Right cardiac atrium (tissue), 5 donors: ENCODE measurements at regions not wholly inside any gene's neighbourhood (a gene's known extent, or its start where the extent isn't known, plus 50 kb on each side); places are given as distances from the start of the nearest gene placed in this dataset.

Source experiments
- ATAC-seq, 2 donors: fragments of 200-7000 bp; cut with Tn5 transposase; one replicate each; pipeline versions ENCODE4 v1.8.0 to v1.9.1; 2020; ENCODE audit warnings: moderate library complexity in 2 of 2, mild to moderate bottlenecking in 1 of 2
- DNase-seq, 3 donors: peaks; one replicate each; pipeline ENCODE4 v3.0.0-alpha.2; 2020
- H3K27ac ChIP-seq: one replicate; pipeline ENCODE4 v1.5.1; 2013; ENCODE audit warnings: mild to moderate bottlenecking, low read length, control low read depth, moderate library complexity
- H3K27me3 ChIP-seq: one replicate; pipeline ENCODE4 v1.6.1; 2013; ENCODE audit not compliant: control insufficient read depth, insufficient read depth
- H3K4me1 ChIP-seq: one replicate; pipeline ENCODE4 v1.6.1; 2013; ENCODE audit warnings: low read length; ENCODE audit not compliant: control insufficient read depth, insufficient read depth
- H3K4me3 ChIP-seq: one replicate; pipeline ENCODE4 v1.5.1; 2013; ENCODE audit warnings: low read length, control low read depth
- H3K9me3 ChIP-seq: one replicate; pipeline ENCODE4 v1.6.1; 2013; ENCODE audit warnings: low read length; ENCODE audit not compliant: control insufficient read depth
- WGBS: extraction: QIAGEN DNeasy Blood & Tissue Kit; methylation state at CpG from one replicate; pipeline ENCODE4 v1.1.7; 2013; 5-methylcytosine and 5-hydroxymethylcytosine counted together
- intact Hi-C, 4 donors: fragments of 100-400 bp; cut with DNase I; formaldehyde crosslinking; loops; one replicate each; pipeline versions ENCODE4 v1.11.0 to v1.14.0; 2022 to 2023
- donor health status: healthy with polysubstance abuse.
- donor health status: DM: no; HTN: yes; CAD: no.
- donor health status: DM: no; HTN: no; CAD: no.
- donor health status: DM: no; HTN: yes; CAD: no; lungs with severe emphysema.
- donor health status: DM: yes; HTN: yes; CAD: no.

DNA sequence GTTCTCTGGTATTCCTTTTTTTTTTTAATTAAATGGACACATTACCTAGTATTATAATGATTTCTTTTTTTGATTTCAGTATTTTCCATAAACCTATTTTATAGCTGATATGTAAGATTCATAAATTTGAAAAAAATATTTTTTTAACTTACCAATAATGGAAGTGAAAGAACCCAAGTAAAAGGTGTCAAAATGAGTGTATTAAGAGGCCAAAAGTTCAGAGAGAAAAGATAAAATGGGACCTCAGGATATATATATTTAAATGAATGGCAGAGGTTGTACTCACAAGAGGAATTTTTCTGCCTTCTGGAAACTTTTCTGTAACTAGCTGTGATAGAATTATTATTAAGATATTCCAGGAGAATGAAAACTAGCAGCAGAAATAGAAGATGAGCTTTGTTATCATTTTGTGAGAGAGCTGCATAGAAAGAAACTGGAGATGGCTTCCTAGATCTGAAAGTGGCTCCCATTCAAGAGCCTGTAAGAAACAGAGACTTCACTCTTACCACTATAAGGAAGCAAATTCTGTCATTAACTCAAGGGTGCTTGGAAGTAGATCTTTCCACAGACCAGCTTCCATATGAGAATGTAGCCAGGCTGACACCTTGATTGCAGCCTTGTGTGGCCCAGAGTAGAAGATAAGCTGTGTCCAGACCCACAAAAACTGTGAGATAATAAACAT is 91.7 kb downstream of the MRPS30 start:
- Histone ChIP-seq H3K4me1 (no peaks in the 10 kb centered on the region), H3K9me3 (no peaks in the 10 kb centered on the region), H3K4me3 (no peak overlapping the region), H3K27ac (no peak overlapping the region), H3K27me3 (no peaks in the 10 kb centered on the region)
- intact Hi-C loops, result no loop called here
- ATAC-seq (no peak), DNase-seq (no peak)

DNA sequence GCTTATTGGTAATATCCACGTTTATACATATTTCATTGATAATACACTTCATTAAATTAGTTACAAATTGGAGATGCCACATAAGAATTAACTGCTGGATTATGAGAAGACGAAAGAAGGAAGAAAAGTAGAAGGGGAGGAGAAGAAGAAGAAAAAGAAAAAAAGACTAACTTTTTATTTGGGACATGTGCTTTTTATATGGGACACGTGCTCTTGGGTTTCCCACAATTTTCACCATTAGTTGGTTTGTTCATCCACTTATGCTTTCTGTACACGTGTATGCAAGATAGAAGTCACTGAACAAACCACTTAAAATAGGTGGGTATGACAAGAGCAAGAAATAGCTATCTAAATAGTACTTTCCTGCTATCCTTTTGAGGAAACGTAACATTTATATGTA is 98.6 kb downstream of the MRPS30 start:
- intact Hi-C loops, result no loop called here
- 57% methylated on average over 5 of the region's 5 CpGs for WGBS
- no peaks in the 10 kb centered on the region for H3K9me3 ChIP-seq
- no peak for ATAC-seq
- no peak overlapping the region for H3K4me3 ChIP-seq
- H3K4me1 ChIP-seq, result no peaks in the 10 kb centered on the region
- DNase-seq, result no peak
- H3K27me3 ChIP-seq, result no peaks in the 10 kb centered on the region
- H3K27ac ChIP-seq, result no peak overlapping the region

DNA sequence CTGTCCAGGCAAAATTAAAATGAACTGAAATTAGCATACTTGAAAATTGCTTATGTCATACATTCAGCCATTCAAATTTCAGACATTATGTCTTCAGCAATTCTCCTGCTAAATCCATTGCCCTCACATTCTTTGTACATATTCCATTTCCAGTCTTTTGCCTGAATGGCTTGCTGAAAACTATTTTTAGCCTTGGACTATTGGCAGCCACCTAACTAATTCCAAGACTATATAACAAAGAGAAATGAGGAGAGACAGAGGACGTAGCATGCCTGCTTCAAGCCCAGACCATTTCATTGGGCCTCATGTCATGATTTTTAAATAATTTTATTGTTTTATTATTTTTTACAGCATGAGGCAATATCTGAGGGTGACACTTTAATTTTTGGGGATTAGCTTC is 100.3 kb downstream of the MRPS30 start:
- ATAC-seq, result no peak

DNA sequence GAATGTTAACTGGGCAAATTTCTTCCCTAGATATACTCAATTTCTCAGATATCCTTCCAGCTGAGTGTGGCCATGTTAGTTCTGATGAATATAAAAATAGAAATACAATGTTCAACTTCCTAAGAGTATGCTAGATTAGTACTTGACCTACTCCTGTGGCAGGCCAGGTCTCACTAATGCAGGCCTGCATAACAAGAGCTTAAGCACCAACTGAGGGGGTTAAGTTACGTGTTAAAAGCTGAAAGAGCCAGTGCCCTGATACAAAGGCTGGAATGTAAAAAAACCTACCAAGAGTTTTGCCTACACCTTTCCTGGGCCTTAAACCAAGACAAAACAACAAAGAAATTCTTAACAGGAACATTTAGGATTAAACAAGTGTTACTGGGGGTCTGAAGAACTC is 102.8 kb downstream of the MRPS30 start:
- intact Hi-C loops, result no loop called here
- no peak for ATAC-seq
- WGBS, result 67% methylated on average over 1 of the region's 1 CpG
- Histone ChIP-seq H3K27me3 (no peaks in the 10 kb centered on the region), H3K4me1 (no peaks in the 10 kb centered on the region), H3K27ac (no peak overlapping the region), H3K9me3 (no peaks in the 10 kb centered on the region), H3K4me3 (no peak overlapping the region)
- no peak for DNase-seq

More for the DNA sequence above, 100.3 kb downstream of the MRPS30 start:
- 26% methylated on average over 1 of the region's 1 CpG for WGBS
- DNase-seq, result no peak
- H3K27me3 ChIP-seq, result no peaks in the 10 kb centered on the region
- H3K4me3 ChIP-seq, result no peak overlapping the region
- H3K27ac ChIP-seq, result no peak overlapping the region
- H3K4me1 ChIP-seq, result no peaks in the 10 kb centered on the region
- no peaks in the 10 kb centered on the region for H3K9me3 ChIP-seq
- intact Hi-C loops, result no loop called here

DNA sequence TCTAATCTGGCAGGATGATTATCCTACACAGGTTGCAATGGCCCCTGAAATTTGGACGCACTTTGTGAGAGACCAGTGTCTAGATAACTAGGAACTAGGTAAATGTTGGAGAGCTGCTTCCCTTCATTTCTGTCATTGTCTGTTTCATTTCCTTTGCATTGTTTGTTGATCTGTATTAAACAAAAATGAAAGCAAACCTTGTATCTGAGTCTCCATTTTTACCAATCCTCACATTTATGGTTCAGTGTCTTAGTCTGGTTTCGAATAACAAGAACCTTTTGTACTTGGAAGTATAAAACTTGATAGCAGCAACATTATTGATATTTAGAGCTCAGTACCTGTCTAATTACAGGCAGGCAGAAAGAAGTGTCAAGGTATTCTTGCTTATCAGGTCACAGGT is 105.5 kb downstream of the MRPS30 start:
- Histone ChIP-seq H3K27me3 (no peaks in the 10 kb centered on the region), H3K27ac (no peak overlapping the region), H3K9me3 (no peaks in the 10 kb centered on the region), H3K4me3 (no peak overlapping the region), H3K4me1 (no peaks in the 10 kb centered on the region)
- DNase-seq (no peak), ATAC-seq (no peak)
- WGBS, result 73% methylated on average over 2 of the region's 2 CpGs
- intact Hi-C loops, result no loop called here

DNA sequence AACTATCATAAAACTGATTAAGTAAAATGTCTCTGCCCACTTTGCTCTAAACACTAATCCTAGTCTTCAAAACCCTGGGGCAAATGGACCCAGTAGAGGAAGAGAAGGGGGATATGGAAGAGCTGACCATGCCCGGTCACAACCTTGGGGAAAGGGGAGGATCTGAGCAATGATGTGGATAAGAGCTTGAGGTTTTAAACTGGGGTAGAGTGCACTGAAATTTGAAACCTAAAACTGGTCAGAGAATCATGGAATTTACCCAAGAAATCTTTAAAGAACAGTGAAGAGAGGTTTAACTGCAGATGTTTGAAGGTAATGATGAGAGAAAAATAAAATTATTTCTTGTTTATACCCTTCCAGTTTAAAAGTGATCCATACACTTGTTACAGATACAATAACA is 110.8 kb downstream of the MRPS30 start:
- Histone ChIP-seq H3K9me3 (no peaks in the 10 kb centered on the region), H3K27me3 (no peaks in the 10 kb centered on the region), H3K4me1 (no peaks in the 10 kb centered on the region), H3K4me3 (no peak overlapping the region), H3K27ac (no peak overlapping the region)
- WGBS, result 62% methylated on average over 1 of the region's 1 CpG
- DNase-seq (no peak), ATAC-seq (no peak)
- intact Hi-C loops, result no loop called here

DNA sequence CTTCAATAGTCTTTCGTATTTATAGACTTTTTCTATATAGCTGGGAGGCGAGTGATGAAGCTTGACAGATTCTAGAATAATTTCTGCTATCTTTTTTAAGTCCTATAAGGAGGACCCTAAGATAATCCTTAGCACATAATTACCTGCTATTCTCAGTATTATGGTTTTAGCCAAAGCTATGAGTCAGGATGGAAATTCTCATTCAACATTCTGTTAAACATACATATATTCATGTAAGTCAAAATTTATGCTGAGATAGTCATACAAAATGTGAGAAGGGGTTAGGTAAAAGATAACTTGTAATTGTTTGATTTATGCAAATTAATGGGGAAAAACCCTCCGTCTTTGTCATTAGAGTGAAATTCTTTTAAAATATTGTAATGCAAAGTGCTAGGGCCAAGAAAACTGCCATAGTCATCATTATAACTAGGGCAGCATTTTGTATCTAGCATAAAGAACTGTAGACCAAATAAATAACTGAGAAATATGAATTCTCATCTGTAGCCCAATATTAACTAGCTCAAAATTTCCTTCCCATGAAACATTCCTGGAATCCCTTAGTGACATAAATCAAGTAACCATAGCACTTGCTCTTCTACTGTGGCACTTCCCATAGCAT is 118.5 kb downstream of the MRPS30 start:
- Histone ChIP-seq H3K27me3 (no peaks in the 10 kb centered on the region), H3K4me3 (no peak overlapping the region), H3K9me3 (no peaks in the 10 kb centered on the region), H3K4me1 (no peaks in the 10 kb centered on the region), H3K27ac (no peak overlapping the region)
- intact Hi-C loops, result no loop called here
- no peak for DNase-seq
- WGBS, result 83% methylated on average over 3 of the region's 3 CpGs
- no peak for ATAC-seq

DNA sequence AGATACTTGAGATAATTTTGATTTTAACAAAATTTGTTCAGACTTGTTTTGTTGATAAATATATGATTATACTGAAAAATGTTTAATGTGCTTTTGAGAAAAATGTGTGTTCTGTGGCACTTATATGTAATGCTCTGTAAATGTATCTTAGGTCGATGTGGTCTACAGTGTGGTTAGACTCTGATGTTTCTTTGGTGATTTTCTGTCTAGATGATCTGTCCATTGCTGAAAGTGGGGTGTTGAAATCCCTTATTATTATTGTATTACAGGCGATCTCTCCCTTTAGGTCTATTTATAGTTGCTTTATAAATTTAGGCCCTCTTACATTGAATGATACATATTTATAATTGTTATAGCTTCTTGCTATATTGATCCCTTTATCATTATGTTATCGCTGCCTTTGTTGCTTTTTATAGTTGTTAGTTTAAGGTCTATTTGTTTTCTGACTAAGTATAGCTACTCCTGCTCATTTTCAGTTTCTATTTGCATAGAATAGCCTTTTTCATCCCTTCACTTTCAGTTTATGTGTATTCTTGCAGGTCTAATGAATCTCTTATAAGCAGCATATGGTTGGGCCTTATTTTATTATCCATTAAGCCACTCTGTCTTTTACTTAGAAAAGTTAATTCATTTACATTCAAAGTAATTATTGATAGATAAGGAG is 124.3 kb downstream of the MRPS30 start:
- DNase-seq (no peak), ATAC-seq (no peak)
- 86% methylated on average over 3 of the region's 3 CpGs for WGBS
- no peaks in the 10 kb centered on the region for H3K9me3 ChIP-seq
- H3K27ac ChIP-seq, result no peak overlapping the region
- intact Hi-C loops, result no loop called here
- H3K4me3 ChIP-seq, result no peak overlapping the region
- H3K27me3 ChIP-seq, result no peaks in the 10 kb centered on the region
- H3K4me1 ChIP-seq, result no peaks in the 10 kb centered on the region

DNA sequence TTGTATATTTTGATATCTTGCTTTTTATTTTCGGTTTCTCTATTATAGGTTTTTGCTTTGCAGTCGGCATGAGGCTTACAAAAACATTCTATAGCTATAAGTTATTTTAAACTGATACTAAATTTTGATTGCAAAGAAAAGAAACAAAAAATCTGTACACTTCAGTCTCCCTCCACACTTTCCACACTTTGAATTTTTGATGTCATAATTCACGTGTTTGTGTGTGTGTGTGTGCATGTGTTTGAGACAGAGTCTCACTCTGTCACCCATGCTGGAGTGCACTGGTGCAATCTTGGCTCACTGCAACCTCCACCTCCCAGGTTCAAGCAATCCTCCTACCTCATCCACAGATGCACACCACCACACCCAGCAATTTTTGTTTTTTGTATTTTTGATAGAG is 124.9 kb downstream of the MRPS30 start:
- H3K27me3 ChIP-seq, result no peaks in the 10 kb centered on the region
- DNase-seq, result no peak
- no peaks in the 10 kb centered on the region for H3K9me3 ChIP-seq
- 76% methylated on average over 3 of the region's 3 CpGs for WGBS
- ATAC-seq, result no peak
- no peaks in the 10 kb centered on the region for H3K4me1 ChIP-seq
- no peak overlapping the region for H3K4me3 ChIP-seq
- no peak overlapping the region for H3K27ac ChIP-seq
- intact Hi-C loops, result no loop called here

DNA sequence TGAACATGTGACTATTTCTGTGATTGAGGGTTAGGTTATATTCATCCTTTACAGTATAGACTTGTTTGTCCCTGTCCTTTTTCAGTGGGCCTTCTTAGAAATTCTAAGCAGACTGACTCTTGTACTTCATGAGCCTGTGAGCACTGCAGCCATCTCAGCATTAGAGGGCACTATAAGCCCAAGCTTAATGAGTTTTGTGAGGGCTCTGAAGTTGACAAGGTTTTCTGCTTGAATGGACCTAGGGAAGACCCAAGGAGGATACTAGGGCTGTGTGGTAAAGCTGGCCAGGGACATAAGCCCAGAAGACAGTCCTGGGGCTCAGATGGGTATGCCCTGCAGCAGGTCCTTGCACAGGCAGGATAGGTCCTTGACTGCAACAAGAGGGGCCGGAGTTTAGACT is 126.5 kb downstream of the MRPS30 start:
- 86% methylated on average over 1 of the region's 1 CpG for WGBS
- no peaks in the 10 kb centered on the region for H3K4me1 ChIP-seq
- ATAC-seq (no peak), DNase-seq (no peak)
- H3K4me3 ChIP-seq, result no peak overlapping the region
- intact Hi-C loops, result no loop called here
- no peak overlapping the region for H3K27ac ChIP-seq
- no peaks in the 10 kb centered on the region for H3K27me3 ChIP-seq
- H3K9me3 ChIP-seq, result no peaks in the 10 kb centered on the region

DNA sequence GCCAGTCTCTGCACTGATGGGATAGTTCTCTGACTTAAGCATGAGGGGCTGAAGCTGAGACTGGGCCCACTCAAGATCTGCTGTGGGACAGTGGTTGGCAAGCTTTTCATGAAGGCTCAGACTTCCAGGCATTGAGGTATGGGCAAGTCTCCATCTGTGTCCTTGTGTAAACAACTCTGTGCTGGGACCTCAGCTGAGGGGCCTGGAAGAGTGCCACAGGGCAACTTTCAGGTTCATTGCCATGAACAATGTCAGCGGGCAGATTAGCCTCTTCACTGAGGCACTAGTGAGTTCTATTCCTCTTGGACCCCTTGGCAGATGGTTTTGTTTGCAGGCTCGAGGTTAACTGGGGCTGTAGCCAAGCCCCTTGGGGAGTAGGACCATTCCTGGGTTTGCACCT is 127.1 kb downstream of the MRPS30 start:
- 60% methylated on average over 2 of the region's 2 CpGs for WGBS
- no peak overlapping the region for H3K4me3 ChIP-seq
- intact Hi-C loops, result no loop called here
- H3K9me3 ChIP-seq, result no peaks in the 10 kb centered on the region
- no peaks in the 10 kb centered on the region for H3K4me1 ChIP-seq
- no peak for ATAC-seq
- DNase-seq, result no peak
- no peaks in the 10 kb centered on the region for H3K27me3 ChIP-seq
- H3K27ac ChIP-seq, result no peak overlapping the region
